ENCODE measurements at regions not wholly inside any gene's neighbourhood (a gene's known extent, or its start where the extent isn't known, plus 50 kb on each side); places are given as distances from the start of the nearest gene placed in this dataset.

GRCh38 chr13:64758521-64759244, 2471.5 kb downstream of the PCDH9 start:
- Histone ChIP-seq H3K4me1 (no peaks in the 10 kb centered on the region), H3K27ac (replicated peaks in 1 of 4) (no peak overlapping the region), H3K9me3 (no peaks in the 10 kb centered on the region), H3K4me3 (no peak overlapping the region), H3K27me3 (no peaks in the 10 kb centered on the region), H3K36me3 (no peaks in the 10 kb centered on the region)
- no peak for TF ChIP-seq CTCF (IDR thresholded peaks at IDR 0.05)
- TF ChIP-seq POLR2AphosphoS5 (IDR thresholded peaks at IDR 0.05), result no peak
- no peak for TF ChIP-seq EP300 (IDR thresholded peaks at IDR 0.05)
- no peak for TF ChIP-seq POLR2A (IDR thresholded peaks at IDR 0.05; ENCODE audit: low read depth)
- 85% methylated on average over 1 of the region's 1 CpG for WGBS
- DNase-seq (ENCODE audit: extremely low spot score), result no peak
- intact Hi-C loops (cut with DNase I), result no loop called here

GRCh38 chr13:64756621-64757020, 2473.5 kb downstream of the PCDH9 start:
- TF ChIP-seq POLR2AphosphoS5 (IDR thresholded peaks at IDR 0.05), result no peak
- TF ChIP-seq EP300 (IDR thresholded peaks at IDR 0.05), result no peak
- TF ChIP-seq CTCF (IDR thresholded peaks at IDR 0.05), result no peak
- no peak for TF ChIP-seq POLR2A (IDR thresholded peaks at IDR 0.05; ENCODE audit: low read depth)
- Histone ChIP-seq H3K4me1 (no peaks in the 10 kb centered on the region), H3K27ac (replicated peaks in 1 of 4) (no peak overlapping the region), H3K4me3 (no peak overlapping the region), H3K36me3 (no peaks in the 10 kb centered on the region), H3K9me3 (no peaks in the 10 kb centered on the region), H3K27me3 (no peaks in the 10 kb centered on the region)
- no peak for DNase-seq (ENCODE audit: extremely low spot score)
- 75% methylated on average over 1 of the region's 1 CpG for WGBS
- intact Hi-C loops (cut with DNase I), result no loop called here

GRCh38 chr13:64755961-64756360, 2474.2 kb downstream of the PCDH9 start:
- H3K36me3 ChIP-seq, result no peaks in the 10 kb centered on the region
- no peak overlapping the region for H3K27ac ChIP-seq (replicated peaks in 1 of 4)
- no peak overlapping the region for H3K4me3 ChIP-seq
- H3K4me1 ChIP-seq, result no peaks in the 10 kb centered on the region
- no peaks in the 10 kb centered on the region for H3K9me3 ChIP-seq
- no peak for TF ChIP-seq CTCF (IDR thresholded peaks at IDR 0.05)
- TF ChIP-seq POLR2AphosphoS5 (IDR thresholded peaks at IDR 0.05), result no peak
- no peak for TF ChIP-seq EP300 (IDR thresholded peaks at IDR 0.05)
- no peak for TF ChIP-seq POLR2A (IDR thresholded peaks at IDR 0.05; ENCODE audit: low read depth)
- 90% methylated on average over 3 of the region's 3 CpGs for WGBS
- H3K27me3 ChIP-seq, result no peaks in the 10 kb centered on the region
- no peak for DNase-seq (ENCODE audit: extremely low spot score)
- intact Hi-C loops (cut with DNase I), result no loop called here

GRCh38 chr13:64753233-64754000, 2476.7 kb downstream of the PCDH9 start:
- intact Hi-C loops (cut with DNase I), result no loop called here
- no peaks in the 10 kb centered on the region for H3K36me3 ChIP-seq
- no peak overlapping the region for H3K4me3 ChIP-seq
- DNase-seq (ENCODE audit: extremely low spot score), result no peak
- WGBS, result 62% methylated on average over 2 of the region's 2 CpGs
- H3K4me1 ChIP-seq, result no peaks in the 10 kb centered on the region
- no peak overlapping the region for H3K27ac ChIP-seq (replicated peaks in 1 of 4)
- TF ChIP-seq POLR2A (IDR thresholded peaks at IDR 0.05; ENCODE audit: low read depth), result no peak
- no peaks in the 10 kb centered on the region for H3K9me3 ChIP-seq
- H3K27me3 ChIP-seq, result no peaks in the 10 kb centered on the region

GRCh38 chr13:64749301-64749700, 2480.8 kb downstream of the PCDH9 start:
- intact Hi-C loops (cut with DNase I), result no loop called here
- Histone ChIP-seq H3K9me3 (no peaks in the 10 kb centered on the region), H3K27me3 (no peaks in the 10 kb centered on the region), H3K4me1 (no peaks in the 10 kb centered on the region), H3K27ac (replicated peaks in 1 of 4) (no peak overlapping the region), H3K4me3 (no peak overlapping the region), H3K36me3 (no peaks in the 10 kb centered on the region)
- TF ChIP-seq EP300 (IDR thresholded peaks at IDR 0.05) (no peak), POLR2A (IDR thresholded peaks at IDR 0.05; ENCODE audit: low read depth) (no peak), CTCF (IDR thresholded peaks at IDR 0.05) (no peak), POLR2AphosphoS5 (IDR thresholded peaks at IDR 0.05) (no peak)
- 86% methylated on average over 4 of the region's 4 CpGs for WGBS
- no peak for DNase-seq (ENCODE audit: extremely low spot score)

Measured in esophagus muscularis mucosa (tissue), 4 donors.